ENCODE measurements at regions not wholly inside any gene's neighbourhood (a gene's known extent, or its start where the extent isn't known, plus 50 kb on each side); places are given as distances from the start of the nearest gene placed in this dataset.

DNA sequence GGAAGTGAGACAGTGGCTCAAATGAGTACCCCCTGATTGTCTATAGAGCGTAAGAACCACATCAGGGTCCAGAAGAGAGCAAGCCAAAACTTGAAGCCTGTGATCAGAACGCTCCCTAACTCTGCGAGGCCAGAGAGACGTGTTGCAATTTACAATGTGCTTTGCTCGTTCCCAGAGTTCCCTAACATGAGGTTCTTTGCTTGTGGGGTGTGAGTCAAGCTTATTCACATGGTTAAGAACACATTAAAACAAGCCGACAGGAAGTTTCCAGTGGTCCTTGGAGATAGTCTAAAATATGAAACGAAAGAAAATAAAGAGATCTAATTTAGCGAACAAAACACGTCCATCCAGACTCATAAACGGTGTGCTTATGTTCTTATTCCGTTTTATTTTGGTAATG lies 702.3 kb downstream of the TRIML1 start:
- DNase-seq (ENCODE audit: extremely low read depth in 1 of 11, low read depth in 9 of 11, low spot score in 4 of 11), result no peak

DNA sequence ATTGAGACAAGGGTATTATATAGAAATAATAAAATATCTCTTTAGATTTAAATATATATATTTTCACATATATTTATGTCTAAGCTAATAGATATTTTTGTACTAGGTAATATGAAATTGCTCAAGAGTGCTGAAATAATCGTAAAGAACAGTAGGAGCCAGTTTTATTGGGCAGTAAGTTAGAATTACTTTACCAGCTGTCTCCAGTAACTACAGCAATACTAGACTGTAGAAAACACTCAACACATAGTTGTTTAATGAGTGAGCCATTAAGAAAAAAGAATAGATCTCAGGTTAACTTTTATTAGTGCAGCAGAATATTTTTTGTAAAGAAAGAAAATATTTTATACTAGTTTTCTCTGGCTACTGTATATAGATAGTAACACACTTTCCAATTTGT lies 715.2 kb downstream of the TRIML1 start:
- DNase-seq (ENCODE audit: extremely low read depth in 1 of 11, low read depth in 9 of 11, low spot score in 4 of 11), result no peak

DNA sequence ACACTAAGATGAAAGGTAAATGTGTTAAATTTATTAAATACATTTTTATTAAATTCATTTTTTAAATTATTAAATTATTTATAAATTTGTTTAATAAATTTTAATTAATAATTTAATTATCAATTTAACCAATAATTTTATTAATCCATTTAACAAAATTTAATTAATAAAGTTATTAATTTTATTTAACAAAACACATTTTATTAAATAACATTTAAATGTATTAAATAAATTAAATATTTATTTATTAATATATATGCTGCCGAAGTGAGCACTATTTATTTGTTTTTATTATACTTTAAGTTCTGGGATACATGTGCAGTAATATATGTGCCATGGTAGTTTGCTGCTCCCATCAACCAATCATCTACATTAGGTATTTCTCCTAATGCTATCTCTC lies 719.5 kb downstream of the TRIML1 start:
- no peak for DNase-seq (ENCODE audit: extremely low read depth in 1 of 11, low read depth in 9 of 11, low spot score in 4 of 11)

DNA sequence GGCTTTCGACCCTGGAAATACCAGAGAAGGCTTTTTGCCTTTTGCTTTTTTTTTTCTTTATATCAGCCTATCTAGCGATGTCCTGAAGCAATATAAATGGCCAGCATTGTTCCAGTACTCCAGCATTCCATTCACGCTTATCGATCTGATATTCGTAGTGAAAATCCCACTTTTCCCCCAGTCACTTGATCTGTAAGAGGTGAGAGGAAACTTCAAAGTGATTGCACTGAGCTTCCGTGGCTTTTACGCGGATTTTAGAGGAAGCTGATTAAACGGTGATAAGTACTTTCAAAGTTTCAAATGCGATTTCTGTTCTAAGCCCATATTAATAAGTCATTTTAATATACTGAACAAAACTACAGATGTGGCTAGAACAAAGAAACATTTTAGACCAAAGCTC lies 725.5 kb downstream of the TRIML1 start:
- no peak for DNase-seq (ENCODE audit: extremely low read depth in 1 of 11, low read depth in 9 of 11, low spot score in 4 of 11)

DNA sequence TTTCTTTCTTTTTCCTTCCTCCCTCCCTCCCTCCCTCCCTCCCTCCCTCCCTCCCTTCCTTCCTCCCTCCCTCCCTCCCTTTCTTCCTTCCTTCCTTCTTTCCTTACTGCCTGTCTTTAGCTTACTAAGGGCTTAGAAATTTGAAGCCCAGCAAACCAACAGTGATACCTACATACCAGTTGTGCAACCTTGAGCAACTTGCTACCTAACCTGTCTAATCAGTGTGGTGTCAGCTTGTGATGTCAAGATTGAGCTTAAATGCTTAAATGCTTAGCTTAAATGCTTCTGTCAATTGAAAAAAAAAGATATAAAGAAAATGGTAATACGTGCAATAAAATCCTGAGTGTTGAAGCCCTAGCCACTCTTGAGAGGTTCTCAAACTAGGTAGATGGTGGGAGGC lies 728.6 kb downstream of the TRIML1 start:
- no peak for DNase-seq (ENCODE audit: extremely low read depth in 1 of 11, low read depth in 9 of 11, low spot score in 4 of 11)

DNA sequence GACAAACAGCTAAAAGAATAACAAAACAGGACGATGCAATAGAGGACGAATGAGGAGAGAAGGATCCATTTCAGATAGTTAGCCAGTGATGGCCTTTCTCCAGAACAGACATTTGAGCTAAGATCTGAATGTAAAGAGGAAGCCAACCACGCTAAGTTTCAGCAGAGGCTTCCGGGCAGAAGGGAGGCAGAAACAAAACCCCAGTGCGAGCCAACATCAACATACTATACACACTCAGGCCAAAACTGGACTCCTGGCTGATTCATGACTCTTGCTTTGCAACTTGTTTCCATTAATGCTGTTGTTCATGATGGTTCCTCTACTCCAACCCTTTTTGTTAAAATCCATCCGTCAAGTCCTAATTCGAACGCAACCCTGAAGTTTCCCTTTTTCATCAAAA lies 730.3 kb downstream of the TRIML1 start:
- DNase-seq (ENCODE audit: extremely low read depth in 1 of 11, low read depth in 9 of 11, low spot score in 4 of 11), result peak in 5 of 11 donors; percentile 1 to 10 (median 3)

DNA sequence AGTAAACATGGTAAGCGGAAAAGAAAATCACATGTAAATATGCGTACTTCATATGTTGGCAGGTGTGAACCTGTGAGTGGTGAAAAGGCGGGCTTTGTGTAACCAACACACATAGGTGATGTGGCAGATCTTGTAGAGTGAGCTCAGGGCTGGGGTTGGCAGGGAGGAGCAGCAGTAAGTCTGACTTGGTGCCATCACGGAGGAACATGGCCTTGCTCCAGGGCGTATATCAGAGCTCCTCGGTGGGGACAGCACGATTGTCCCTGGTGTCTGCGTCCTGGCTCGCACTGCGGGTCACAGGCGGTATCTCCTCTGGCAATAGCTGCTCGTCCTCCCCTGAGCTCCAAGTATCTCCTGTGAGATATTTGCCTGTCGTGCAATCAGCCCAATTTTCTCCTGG lies 733.6 kb downstream of the TRIML1 start:
- no peak for DNase-seq (ENCODE audit: extremely low read depth in 1 of 11, low read depth in 9 of 11, low spot score in 4 of 11)

DNA sequence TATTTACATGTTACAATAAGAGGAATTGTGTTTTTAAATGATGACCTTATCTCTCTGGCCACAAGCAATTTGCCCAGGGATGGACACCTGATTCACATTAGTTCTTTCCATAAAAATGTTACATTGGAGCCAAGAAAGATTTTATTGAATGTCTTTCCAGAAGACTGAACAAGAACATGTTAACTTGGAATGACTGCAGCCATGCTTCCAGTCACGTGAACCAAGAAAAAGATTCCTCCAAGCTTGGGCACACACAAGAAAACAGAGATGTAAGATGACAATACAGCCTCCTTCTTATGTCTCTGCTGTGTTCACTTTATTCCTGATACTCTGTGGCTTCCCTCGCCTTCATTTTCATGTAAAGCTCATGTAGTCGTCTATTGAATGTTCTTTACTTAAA lies 737.6 kb downstream of the TRIML1 start:
- DNase-seq (ENCODE audit: extremely low read depth in 1 of 11, low read depth in 9 of 11, low spot score in 4 of 11), result no peak

DNA sequence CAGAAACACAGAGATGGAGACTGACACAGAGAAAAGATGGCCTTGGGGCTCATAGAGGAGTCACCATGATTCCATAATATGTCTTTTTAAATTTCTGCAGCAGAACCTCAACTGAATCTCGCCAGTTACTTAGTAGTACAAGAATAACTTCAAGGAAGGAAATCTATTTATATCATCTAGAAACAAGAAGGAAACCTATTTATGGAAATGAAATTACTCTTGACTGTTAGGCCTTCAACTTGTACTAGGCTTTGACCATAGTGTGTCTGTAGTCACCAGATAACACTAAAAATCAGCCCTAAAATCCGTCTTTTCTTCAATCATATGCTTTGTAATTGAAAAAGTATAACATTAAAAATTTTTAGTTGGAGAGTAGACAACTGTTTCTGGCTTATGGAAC lies 740.4 kb downstream of the TRIML1 start:
- no peak for DNase-seq (ENCODE audit: extremely low read depth in 1 of 11, low read depth in 9 of 11, low spot score in 4 of 11)

DNA sequence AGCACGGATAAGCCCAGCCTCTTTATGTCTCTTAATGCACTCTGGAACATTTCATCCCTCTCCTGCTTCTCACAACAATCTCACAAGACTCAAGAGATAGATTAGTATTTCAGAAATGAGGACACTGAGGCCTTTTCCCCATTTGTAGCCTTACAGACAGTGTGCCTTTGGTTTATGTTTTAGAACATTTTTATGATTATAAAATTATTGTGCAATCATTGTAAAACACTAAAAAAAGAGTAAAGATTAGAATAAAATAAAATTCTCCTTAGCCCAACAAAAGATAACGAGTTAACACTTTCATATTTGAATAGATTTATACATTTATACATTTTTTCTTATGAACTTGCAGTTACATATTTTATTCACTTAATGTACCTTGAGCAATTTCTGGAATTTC lies 748.7 kb downstream of the TRIML1 start:
- no peak for DNase-seq (ENCODE audit: extremely low read depth in 1 of 11, low read depth in 9 of 11, low spot score in 4 of 11)

DNA sequence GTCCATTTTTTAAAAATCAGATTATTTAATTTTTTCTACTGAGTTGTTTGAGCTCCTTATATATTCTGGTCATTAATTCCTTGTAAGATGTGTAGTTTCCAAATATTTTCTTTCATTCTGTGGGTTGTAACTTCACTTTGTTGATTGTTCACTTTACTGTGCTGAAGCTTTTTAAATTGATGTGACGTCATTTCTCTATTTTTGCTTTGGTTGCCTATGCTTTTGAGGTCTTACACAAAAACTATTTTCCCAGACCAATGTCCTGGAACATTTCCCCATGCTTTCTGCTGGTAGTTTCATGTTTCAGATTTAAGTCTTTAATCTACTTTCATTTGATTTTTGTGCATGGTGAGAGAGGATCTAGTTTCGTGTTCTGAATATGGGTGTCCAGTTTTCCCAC lies 753.6 kb downstream of the TRIML1 start:
- no peak for DNase-seq (ENCODE audit: extremely low read depth in 1 of 11, low read depth in 9 of 11, low spot score in 4 of 11)

DNA sequence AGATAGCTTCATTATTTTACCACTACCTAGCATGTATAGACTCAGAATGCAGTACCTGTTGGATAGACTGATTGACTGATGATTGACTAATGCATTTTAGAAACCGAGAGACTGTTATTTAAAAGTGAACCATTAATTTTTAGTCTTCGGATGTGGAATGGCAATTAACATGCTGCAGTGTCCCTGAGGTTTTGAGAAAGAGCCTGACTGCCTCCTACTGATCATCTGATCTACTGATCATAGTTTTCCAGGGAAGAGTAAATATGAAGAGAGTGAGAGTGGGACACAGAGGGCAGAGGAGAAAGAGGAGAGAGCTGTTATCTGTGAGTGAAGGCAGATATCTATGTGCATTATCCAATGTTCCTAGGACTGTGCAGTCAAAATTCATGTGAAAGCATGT lies 764.7 kb downstream of the TRIML1 start:
- DNase-seq (ENCODE audit: extremely low read depth in 1 of 11, low read depth in 9 of 11, low spot score in 4 of 11), result no peak

DNA sequence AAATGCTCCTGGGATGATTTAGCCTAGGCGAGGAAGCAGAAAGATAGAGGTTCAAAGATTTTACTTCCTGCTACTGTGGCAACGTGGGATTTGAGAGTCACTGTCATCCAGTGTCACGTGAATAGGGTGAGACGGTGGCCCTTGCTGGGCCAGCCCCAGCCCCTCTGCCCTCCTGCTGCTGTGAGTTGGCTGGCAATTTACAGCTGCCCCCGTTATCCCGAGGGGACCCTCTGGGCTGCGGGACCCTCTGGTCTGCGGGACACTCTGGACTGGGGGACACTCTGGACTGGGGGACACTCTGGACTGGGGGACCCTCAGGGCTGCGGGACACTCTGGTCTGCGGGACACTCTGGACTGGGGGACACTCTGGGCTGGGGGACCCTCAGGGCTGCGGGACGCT lies 765.4 kb downstream of the TRIML1 start:
- no peak for DNase-seq (ENCODE audit: extremely low read depth in 1 of 11, low read depth in 9 of 11, low spot score in 4 of 11)

DNA sequence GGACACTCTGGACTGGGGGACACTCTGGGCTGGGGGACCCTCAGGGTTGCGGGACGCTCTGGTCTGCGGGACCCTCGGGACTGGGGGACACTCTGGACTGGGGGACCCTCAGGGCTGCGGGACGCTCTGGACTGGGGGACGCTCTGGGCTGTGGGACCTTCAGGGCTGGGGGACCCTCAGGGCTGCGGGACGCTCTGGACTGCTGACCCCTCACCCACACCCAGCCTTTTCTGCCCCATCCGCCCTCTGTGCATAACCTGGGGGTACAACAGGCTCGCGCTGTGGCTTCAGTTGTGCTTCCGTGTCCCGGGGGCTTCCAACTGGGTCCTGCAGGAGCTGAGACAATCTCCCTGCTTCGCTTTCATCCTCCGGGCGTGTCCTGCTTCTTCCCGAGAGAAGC lies 766.0 kb downstream of the TRIML1 start:
- DNase-seq (ENCODE audit: extremely low read depth in 1 of 11, low read depth in 9 of 11, low spot score in 4 of 11), result no peak

DNA sequence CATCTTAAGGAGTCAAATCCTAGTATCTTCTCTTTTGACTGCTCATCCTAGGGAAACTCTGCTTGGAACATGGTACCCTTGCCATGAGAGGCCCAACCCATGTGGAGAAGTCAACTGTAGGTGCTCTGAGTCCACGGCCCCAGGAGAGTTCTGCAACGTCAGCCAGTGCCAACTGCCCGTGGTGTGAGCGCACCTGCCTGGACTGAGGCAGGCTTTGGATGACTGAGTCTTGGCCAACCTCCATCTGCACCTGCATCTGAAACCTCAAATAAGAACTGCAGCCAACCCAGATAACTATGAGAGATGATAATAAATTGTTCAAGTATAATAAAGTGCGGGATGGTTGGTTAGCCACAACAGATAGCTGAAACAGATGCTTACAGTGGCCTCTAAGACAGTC lies 772.0 kb downstream of the TRIML1 start:
- DNase-seq (ENCODE audit: extremely low read depth in 1 of 11, low read depth in 9 of 11, low spot score in 4 of 11), result no peak

DNA sequence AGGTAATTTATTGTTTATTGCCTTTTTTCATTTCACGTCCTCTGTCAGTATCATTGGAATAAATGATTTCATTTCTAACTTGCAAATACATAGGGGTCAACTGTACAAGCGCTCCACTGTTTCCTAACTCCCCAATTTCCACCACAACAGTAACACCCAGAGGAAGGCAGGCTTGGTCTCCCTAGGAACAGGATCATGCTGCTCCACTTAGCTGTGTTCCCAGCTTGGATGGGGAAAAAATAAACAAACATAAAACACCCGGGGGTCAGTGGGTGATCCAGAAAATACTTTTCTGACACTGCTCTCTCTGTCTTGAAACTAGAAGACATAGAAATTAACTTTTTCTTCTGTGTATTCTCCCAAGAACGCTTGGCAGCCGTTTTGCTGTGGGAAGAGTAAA lies 772.5 kb downstream of the TRIML1 start:
- DNase-seq (ENCODE audit: extremely low read depth in 1 of 11, low read depth in 9 of 11, low spot score in 4 of 11), result no peak

DNA sequence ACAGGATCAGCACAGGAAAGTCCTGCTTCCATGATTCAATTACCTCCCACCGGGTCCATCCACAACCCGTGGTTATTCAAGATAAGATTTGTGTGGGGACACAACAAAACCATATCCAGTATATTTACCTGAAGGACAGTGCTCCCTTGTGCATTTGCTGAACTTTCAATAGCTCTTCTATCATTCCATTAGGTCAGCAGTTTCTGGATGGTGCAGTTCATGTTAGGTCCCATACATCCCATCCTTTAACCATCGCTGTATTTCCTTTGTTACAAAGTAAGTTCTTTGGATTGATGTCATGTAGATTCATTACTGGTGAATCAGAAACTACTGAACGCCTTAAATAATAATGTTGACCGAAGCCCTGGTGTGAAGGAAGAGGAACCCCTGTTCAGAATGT lies 775.9 kb downstream of the TRIML1 start:
- no peak for DNase-seq (ENCODE audit: extremely low read depth in 1 of 11, low read depth in 9 of 11, low spot score in 4 of 11)

DNA sequence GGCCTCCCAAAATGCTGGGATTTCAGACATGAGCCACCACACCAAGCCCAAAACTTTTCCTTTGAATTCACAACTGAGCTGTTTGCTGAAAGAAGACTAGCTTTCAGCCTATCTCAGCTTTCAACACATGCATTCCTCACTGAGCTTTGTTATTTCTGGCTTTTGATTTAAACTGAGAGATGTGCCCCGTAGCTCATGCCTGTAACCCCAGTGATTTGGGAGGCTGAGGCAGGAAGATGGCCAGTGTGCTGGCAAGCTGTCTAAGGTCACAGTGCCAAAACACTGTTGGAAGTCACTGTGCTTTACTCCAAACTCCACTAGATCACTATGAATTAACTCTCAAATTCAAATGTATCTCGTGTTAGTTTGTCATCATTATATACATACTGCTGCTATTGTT lies 779.5 kb downstream of the TRIML1 start:
- DNase-seq (ENCODE audit: extremely low read depth in 1 of 11, low read depth in 9 of 11, low spot score in 4 of 11), result no peak

DNA sequence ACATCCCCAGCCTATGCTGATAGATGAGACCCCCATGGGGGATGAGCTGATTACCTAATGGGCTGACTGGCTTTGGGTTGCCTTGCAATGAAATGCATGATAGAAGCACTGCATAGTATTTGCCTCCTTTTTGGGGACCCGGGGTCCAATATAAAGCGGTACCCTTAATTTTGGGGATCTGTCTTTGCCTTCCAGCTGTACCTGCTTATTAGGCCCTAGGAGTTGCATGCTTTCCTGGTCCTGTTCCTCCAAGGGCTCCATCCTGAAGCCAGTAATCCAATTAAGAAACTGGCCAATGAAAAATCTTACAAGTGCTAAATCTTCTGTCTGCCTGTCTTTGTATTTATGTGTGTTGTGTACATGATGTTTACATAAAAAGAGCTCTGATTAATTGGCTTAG lies 791.6 kb downstream of the TRIML1 start:
- DNase-seq (ENCODE audit: extremely low read depth in 1 of 11, low read depth in 9 of 11, low spot score in 4 of 11), result no peak

DNA sequence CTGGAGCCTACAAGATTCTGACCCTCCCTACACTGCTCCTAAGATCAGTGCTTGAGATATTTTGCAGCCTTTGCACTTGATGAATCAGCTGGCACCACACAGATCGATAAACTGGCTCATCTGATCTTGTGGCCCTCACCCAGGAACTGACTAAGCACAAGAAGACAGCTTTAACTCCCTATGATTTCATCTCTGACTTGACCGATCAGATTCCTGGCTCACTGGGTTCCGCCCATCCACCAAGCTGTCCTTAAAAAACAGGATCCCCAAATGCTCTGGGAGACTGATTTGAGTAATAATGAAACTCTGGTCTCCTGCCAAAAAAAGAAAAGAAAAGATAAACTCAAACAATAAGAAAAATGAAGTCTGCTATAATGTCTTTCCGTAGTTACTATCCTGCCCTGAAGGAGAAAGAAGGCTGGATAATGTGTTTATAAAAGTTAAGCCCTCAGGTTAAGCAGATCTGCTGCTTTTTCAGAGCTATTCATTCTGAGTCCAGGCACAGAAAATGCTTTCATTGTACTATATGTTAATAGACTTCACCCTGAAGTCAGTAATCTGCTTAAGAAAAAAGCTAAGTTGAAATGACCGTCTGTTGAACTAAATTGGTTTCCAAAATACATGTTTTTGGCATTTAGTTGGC lies 795.2 kb downstream of the TRIML1 start:
- DNase-seq (ENCODE audit: extremely low read depth in 1 of 11, low read depth in 9 of 11, low spot score in 4 of 11), result no peak

DNA sequence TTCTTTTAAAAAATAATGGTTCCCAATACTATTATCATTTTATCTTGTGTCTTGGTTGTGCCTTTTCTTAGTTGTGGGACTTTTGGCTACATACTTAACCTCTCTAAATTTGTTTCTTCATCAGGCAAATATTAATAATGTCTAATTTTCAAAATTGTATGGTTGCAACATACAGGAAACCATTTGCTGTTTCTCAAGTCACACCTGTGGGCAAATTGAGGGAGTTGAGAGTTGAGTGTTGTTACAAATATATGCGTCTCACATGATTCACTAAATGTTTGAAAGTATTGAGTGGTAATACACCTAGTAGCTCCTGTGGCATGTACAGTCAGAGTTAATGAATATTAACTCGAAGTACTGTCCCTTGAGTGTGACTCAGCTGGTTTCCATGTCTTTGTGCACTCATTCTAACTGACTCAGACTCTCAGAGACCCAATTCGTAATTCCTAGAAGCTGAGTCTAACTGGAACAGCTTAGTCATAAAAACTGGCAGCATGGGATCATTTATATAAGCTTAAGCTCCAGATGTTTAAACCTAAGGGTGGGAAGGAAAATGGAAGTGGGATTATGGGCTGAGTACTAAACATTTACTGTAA lies 802.4 kb downstream of the TRIML1 start:
- DNase-seq (ENCODE audit: extremely low read depth in 1 of 11, low read depth in 9 of 11, low spot score in 4 of 11), result no peak
